Neural progenitor cell (in vitro differentiated cells): ENCODE measurements at regions not wholly inside any gene's neighbourhood (a gene's known extent, or its start where the extent isn't known, plus 50 kb on each side); places are given as distances from the start of the nearest gene placed in this dataset.
A peak's percentile ranks its signal among the peaks of the same experiment; 100 is the strongest.

Source experiments
- DNase-seq: peaks from one replicate; pipeline ENCODE4 v3.0.0-alpha.2; 2016; ENCODE audit warnings: low spot score
- H2AFZ ChIP-seq: fragments of 200-600 bp; sonication (generic); replicated peaks from 2 replicates; pipeline ENCODE4 v1.6.1; 2016; ENCODE audit warnings: antibody characterized with exemption
- H3F3A ChIP-seq: fragments of 200-600 bp; sonication (generic); 2 replicates; pipeline ENCODE4 v1.6.1; 2016; ENCODE audit warnings: antibody characterized with exemption, low read depth
- H3K27ac ChIP-seq: fragments of 200-600 bp; sonication (generic); 2 replicates; pipeline ENCODE4 v1.5.1; 2016; ENCODE audit warnings: mild to moderate bottlenecking
- H3K27me3 ChIP-seq: fragments of 200-600 bp; sonication (generic); 2 replicates; pipeline ENCODE4 v1.6.1; 2016; ENCODE audit warnings: mild to moderate bottlenecking, moderate library complexity
- H3K36me3 ChIP-seq: fragments of 200-600 bp; sonication (generic); 2 replicates; pipeline ENCODE4 v1.5.1; 2016
- H3K4me1 ChIP-seq: fragments of 200-600 bp; sonication (generic); 2 replicates; pipeline ENCODE4 v1.6.1; 2016; ENCODE audit warnings: mixed run types
- H3K4me2 ChIP-seq: fragments of 200-600 bp; sonication (generic); 2 replicates; pipeline ENCODE4 v1.6.1; 2016
- H3K4me3 ChIP-seq: fragments of 200-600 bp; sonication (generic); 2 replicates; pipeline ENCODE4 v1.5.1; 2016
- H3K79me2 ChIP-seq: fragments of 200-600 bp; sonication (generic); 2 replicates; pipeline ENCODE4 v1.6.1; 2016; ENCODE audit warnings: low read depth
- H3K9ac ChIP-seq: fragments of 200-600 bp; sonication (generic); 2 replicates; pipeline ENCODE4 v1.6.1; 2016
- H3K9me3 ChIP-seq: fragments of 200-600 bp; sonication (generic); 2 replicates; pipeline ENCODE4 v1.5.1; 2016; ENCODE audit warnings: low read depth
- H4K20me1 ChIP-seq: fragments of 200-600 bp; sonication (generic); 2 replicates; pipeline ENCODE4 v1.6.1; 2016; ENCODE audit warnings: low read depth
- H3K27ac Mint-ChIP-seq: 3 replicates; pipeline ENCODE4 v1.8.0; 2021; ENCODE audit warnings: mixed read lengths
- H3K27me3 Mint-ChIP-seq: 2 replicates; pipeline ENCODE4 v1.8.0; 2022; ENCODE audit warnings: low read depth, mild to moderate bottlenecking, inconsistent platforms, moderate library complexity, mixed read lengths; ENCODE audit not compliant: insufficient read depth
- H3K36me3 Mint-ChIP-seq: 3 replicates; pipeline ENCODE4 v1.8.0; 2021; ENCODE audit warnings: mixed read lengths
- H3K4me1 Mint-ChIP-seq: 3 replicates; pipeline ENCODE4 v1.8.0; 2021; ENCODE audit warnings: mixed read lengths
- H3K4me3 Mint-ChIP-seq: 3 replicates; pipeline ENCODE4 v1.8.0; 2021; ENCODE audit warnings: mild to moderate bottlenecking, moderate library complexity, mixed read lengths
- H3K9me3 Mint-ChIP-seq: 3 replicates; pipeline ENCODE4 v1.8.0; 2020; ENCODE audit warnings: mixed read lengths
- CTCF ChIP-seq: fragments of 200-600 bp; sonication (generic); IDR thresholded peaks from 2 replicates; pipeline ENCODE4 v1.5.1; 2017; ENCODE audit warnings: antibody characterized with exemption, mild to moderate bottlenecking
- EZH2 ChIP-seq: fragments of 200-600 bp; sonication (generic); IDR thresholded peaks from 2 replicates; pipeline ENCODE4 v1.6.1; 2017; ENCODE audit warnings: antibody characterized with exemption, mild to moderate bottlenecking, moderate library complexity
- EZH2phosphoT487 ChIP-seq: fragments of 200-600 bp; sonication (generic); IDR thresholded peaks from 2 replicates; pipeline ENCODE4 v1.6.1; 2017; ENCODE audit warnings: antibody characterized with exemption

- H3K4me1 ChIP-seq, result peaks cover 8% of the 10 kb centered on the region
- H3K36me3 ChIP-seq, result no peaks in the 10 kb centered on the region
- H3K27ac ChIP-seq, result no peak overlapping the region
- H3K27me3 Mint-ChIP-seq, result peaks cover 15% of the 10 kb centered on the region
- H3K27ac Mint-ChIP-seq, result no peak overlapping the region
- no peaks in the 10 kb centered on the region for H3K27me3 ChIP-seq
- no peak overlapping the region for H3K4me3 ChIP-seq
- H3F3A ChIP-seq, result no peaks in the 10 kb centered on the region
- peak overlapping the region; percentile 53 for H3K4me3 Mint-ChIP-seq
- peaks cover 61% of the 10 kb centered on the region for H3K4me1 Mint-ChIP-seq
- H3K36me3 Mint-ChIP-seq, result no peaks in the 10 kb centered on the region
- H4K20me1 ChIP-seq, result no peaks in the 10 kb centered on the region
- peak overlapping the region; percentile 76 for H2AFZ ChIP-seq
- TF ChIP-seq EZH2, result no peak
- no peaks in the 10 kb centered on the region for H3K9me3 Mint-ChIP-seq
- H3K9me3 ChIP-seq, result no peaks in the 10 kb centered on the region
- H3K9ac ChIP-seq, result no peak overlapping the region
- H3K4me2 ChIP-seq, result peak overlapping the region; percentile 53
- DNase-seq, result peak; percentile 65
- no peaks in the 10 kb centered on the region for H3K79me2 ChIP-seq
Observed at GRCh38 chr9:129320575-129321285, 142.7 kb upstream of the IER5L start.

GRCh38 chr9:129319938-129320481 is 141.9 kb upstream of the IER5L start:
- H3K27me3 ChIP-seq, result no peaks in the 10 kb centered on the region
- no peaks in the 10 kb centered on the region for H3F3A ChIP-seq
- peaks cover 8% of the 10 kb centered on the region for H3K4me1 ChIP-seq
- Mint-ChIP-seq H3K9me3 (no peaks in the 10 kb centered on the region), H3K4me3 (peak overlapping the region; percentile 53), H3K27me3 (peaks cover 15% of the 10 kb centered on the region), H3K36me3 (no peaks in the 10 kb centered on the region), H3K27ac (no peak overlapping the region), H3K4me1 (peaks cover 62% of the 10 kb centered on the region)
- no peak overlapping the region for H3K4me3 ChIP-seq
- H3K27ac ChIP-seq, result no peak overlapping the region
- H3K4me2 ChIP-seq, result peak overlapping the region; percentile 53
- peak; percentile 1 for DNase-seq
- TF ChIP-seq EZH2 (no peak), EZH2phosphoT487 (no peak), CTCF (no peak)
- H3K79me2 ChIP-seq, result no peaks in the 10 kb centered on the region
- no peaks in the 10 kb centered on the region for H3K9me3 ChIP-seq
- no peaks in the 10 kb centered on the region for H3K36me3 ChIP-seq
- peak overlapping the region; percentile 76 for H2AFZ ChIP-seq
- no peaks in the 10 kb centered on the region for H4K20me1 ChIP-seq
- H3K9ac ChIP-seq, result no peak overlapping the region

GRCh38 chr9:129319076-129319937 is 141.2 kb upstream of the IER5L start:
- no peaks in the 10 kb centered on the region for H3K79me2 ChIP-seq
- TF ChIP-seq EZH2, result no peak
- TF ChIP-seq EZH2phosphoT487, result no peak
- TF ChIP-seq CTCF, result no peak
- no peaks in the 10 kb centered on the region for H3K9me3 ChIP-seq
- Mint-ChIP-seq H3K36me3 (no peaks in the 10 kb centered on the region), H3K27ac (peak overlapping the region; percentile 37), H3K9me3 (no peaks in the 10 kb centered on the region), H3K4me1 (peaks cover 62% of the 10 kb centered on the region), H3K27me3 (peaks cover 10% of the 10 kb centered on the region), H3K4me3 (no peak overlapping the region)
- no peak overlapping the region for H3K27ac ChIP-seq
- H3K36me3 ChIP-seq, result no peaks in the 10 kb centered on the region
- H3K27me3 ChIP-seq, result no peaks in the 10 kb centered on the region
- H3K9ac ChIP-seq, result no peak overlapping the region
- no peak overlapping the region for H3K4me3 ChIP-seq
- no peak for DNase-seq
- no peak overlapping the region for H3K4me2 ChIP-seq
- H3F3A ChIP-seq, result no peaks in the 10 kb centered on the region
- H3K4me1 ChIP-seq, result peaks cover 8% of the 10 kb centered on the region
- no peak overlapping the region for H2AFZ ChIP-seq
- no peaks in the 10 kb centered on the region for H4K20me1 ChIP-seq
